ENCODE measurements at regions not wholly inside any gene's neighbourhood (a gene's known extent, or its start where the extent isn't known, plus 50 kb on each side); places are given as distances from the start of the nearest gene placed in this dataset.

GRCh38 chr5:110106750-110107149 is 417.0 kb downstream of the MAN2A1 start:
- TF ChIP-seq EED (IDR thresholded peaks at IDR 0.05; ENCODE audit: low read depth) (no peak), SIX5 (IDR thresholded peaks at IDR 0.05; ENCODE audit: low read depth, low read length, severe bottlenecking) (no peak), DPF2 (IDR thresholded peaks at IDR 0.05) (no peak), USF2 (IDR thresholded peaks at IDR 0.05; ENCODE audit: borderline replicate concordance, low read depth, low read length) (no peak), GABPA (IDR thresholded peaks at IDR 0.05; ENCODE audit: low read depth) (no peak), SIN3A (IDR thresholded peaks at IDR 0.05; ENCODE audit: low read depth, low read length) (no peak), BCLAF1 (IDR thresholded peaks at IDR 0.05) (no peak), RFX5 (IDR thresholded peaks at IDR 0.05; ENCODE audit: low read depth, low read length) (no peak)
- TF ChIP-seq, protein P1, sequence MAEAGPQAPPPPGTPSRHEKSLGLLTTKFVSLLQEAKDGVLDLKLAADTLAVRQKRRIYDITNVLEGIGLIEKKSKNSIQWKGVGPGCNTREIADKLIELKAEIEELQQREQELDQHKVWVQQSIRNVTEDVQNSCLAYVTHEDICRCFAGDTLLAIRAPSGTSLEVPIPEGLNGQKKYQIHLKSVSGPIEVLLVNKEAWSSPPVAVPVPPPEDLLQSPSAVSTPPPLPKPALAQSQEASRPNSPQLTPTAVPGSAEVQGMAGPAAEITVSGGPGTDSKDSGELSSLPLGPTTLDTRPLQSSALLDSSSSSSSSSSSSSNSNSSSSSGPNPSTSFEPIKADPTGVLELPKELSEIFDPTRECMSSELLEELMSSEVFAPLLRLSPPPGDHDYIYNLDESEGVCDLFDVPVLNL (IDR thresholded peaks at IDR 0.05; ENCODE audit: low read depth, low read length), result no peak
- TF ChIP-seq, protein P2, sequence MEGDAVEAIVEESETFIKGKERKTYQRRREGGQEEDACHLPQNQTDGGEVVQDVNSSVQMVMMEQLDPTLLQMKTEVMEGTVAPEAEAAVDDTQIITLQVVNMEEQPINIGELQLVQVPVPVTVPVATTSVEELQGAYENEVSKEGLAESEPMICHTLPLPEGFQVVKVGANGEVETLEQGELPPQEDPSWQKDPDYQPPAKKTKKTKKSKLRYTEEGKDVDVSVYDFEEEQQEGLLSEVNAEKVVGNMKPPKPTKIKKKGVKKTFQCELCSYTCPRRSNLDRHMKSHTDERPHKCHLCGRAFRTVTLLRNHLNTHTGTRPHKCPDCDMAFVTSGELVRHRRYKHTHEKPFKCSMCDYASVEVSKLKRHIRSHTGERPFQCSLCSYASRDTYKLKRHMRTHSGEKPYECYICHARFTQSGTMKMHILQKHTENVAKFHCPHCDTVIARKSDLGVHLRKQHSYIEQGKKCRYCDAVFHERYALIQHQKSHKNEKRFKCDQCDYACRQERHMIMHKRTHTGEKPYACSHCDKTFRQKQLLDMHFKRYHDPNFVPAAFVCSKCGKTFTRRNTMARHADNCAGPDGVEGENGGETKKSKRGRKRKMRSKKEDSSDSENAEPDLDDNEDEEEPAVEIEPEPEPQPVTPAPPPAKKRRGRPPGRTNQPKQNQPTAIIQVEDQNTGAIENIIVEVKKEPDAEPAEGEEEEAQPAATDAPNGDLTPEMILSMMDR (IDR thresholded peaks at IDR 0.05 in 2 of 3, conservative IDR thresholded peaks at IDR 0.05 in 1 of 3; ENCODE audit: control insufficient read depth in 2 of 3, extremely low read depth in 1 of 3, insufficient read depth in 1 of 3, low read depth in 3 of 3, low read length in 3 of 3), result no peak
- TF ChIP-seq, protein P3, sequence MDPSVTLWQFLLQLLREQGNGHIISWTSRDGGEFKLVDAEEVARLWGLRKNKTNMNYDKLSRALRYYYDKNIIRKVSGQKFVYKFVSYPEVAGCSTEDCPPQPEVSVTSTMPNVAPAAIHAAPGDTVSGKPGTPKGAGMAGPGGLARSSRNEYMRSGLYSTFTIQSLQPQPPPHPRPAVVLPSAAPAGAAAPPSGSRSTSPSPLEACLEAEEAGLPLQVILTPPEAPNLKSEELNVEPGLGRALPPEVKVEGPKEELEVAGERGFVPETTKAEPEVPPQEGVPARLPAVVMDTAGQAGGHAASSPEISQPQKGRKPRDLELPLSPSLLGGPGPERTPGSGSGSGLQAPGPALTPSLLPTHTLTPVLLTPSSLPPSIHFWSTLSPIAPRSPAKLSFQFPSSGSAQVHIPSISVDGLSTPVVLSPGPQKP (IDR thresholded peaks at IDR 0.05; ENCODE audit: low read depth, low read length), result no peak

Data from GM12878 (cell line).